Karpas-422 (cell line): ENCODE measurements at regions not wholly inside any gene's neighbourhood (a gene's known extent, or its start where the extent isn't known, plus 50 kb on each side); places are given as distances from the start of the nearest gene placed in this dataset. TPM values are rescaled to one million over a fixed set of nuclear protein-coding genes. Genes with fewer than 3 reads are reported as not detected.

ENCODE experiments used
- DNase-seq: peaks from one replicate; pipeline ENCODE4 v3.0.0-alpha.2; 2015
- H2AFZ ChIP-seq: fragments of 200-600 bp; sonication (generic); 2 replicates; pipeline ENCODE4 v1.6.1; 2014; ENCODE audit warnings: antibody characterized with exemption, low read length, mixed read lengths
- H3K27ac ChIP-seq: fragments of 200-600 bp; sonication (generic); 2 replicates; pipeline ENCODE4 v1.5.1; 2014; ENCODE audit warnings: mild to moderate bottlenecking, low read length, moderate library complexity
- H3K27me3 ChIP-seq: fragments of 200-600 bp; sonication (generic); 2 replicates; pipeline ENCODE4 v1.6.1; 2014; ENCODE audit warnings: low read length, mixed read lengths
- H3K36me3 ChIP-seq: fragments of 200-600 bp; sonication (generic); 2 replicates; pipeline ENCODE4 v1.6.1; 2014; ENCODE audit warnings: low read length, mixed read lengths; ENCODE audit not compliant: insufficient read depth
- H3K4me1 ChIP-seq: fragments of 200-600 bp; sonication (generic); 2 replicates; pipeline ENCODE4 v1.6.1; 2014; ENCODE audit warnings: mild to moderate bottlenecking, low read length, mixed read lengths
- H3K4me2 ChIP-seq: fragments of 200-600 bp; sonication (generic); 2 replicates; pipeline ENCODE4 v1.6.1; 2014; ENCODE audit warnings: low read length, low read depth, mild to moderate bottlenecking; ENCODE audit not compliant: poor library complexity, severe bottlenecking
- H3K4me3 ChIP-seq: fragments of 200-600 bp; sonication (generic); 2 replicates; pipeline ENCODE4 v1.5.1; 2014; ENCODE audit warnings: mild to moderate bottlenecking, antibody characterized with exemption, low read length, mixed read lengths
- H3K79me2 ChIP-seq: fragments of 200-600 bp; sonication (generic); 2 replicates; pipeline ENCODE4 v1.6.1; 2014; ENCODE audit warnings: mild to moderate bottlenecking, low read length, mixed read lengths
- H3K9ac ChIP-seq: fragments of 200-600 bp; sonication (generic); 2 replicates; pipeline ENCODE4 v1.6.0; 2014; ENCODE audit warnings: low read length
- H3K9me2 ChIP-seq: fragments of 200-600 bp; sonication (generic), shearing (Covaris generic); replicated peaks from 2 replicates; pipeline ENCODE4 v1.6.0; 2014; ENCODE audit warnings: mild to moderate bottlenecking, low read length, moderate library complexity; ENCODE audit not compliant: insufficient read depth
- H3K9me3 ChIP-seq: fragments of 300-700, 200-600 bp; sonication (generic); 2 replicates; pipeline ENCODE4 v1.6.1; 2014; ENCODE audit warnings: low read length, mixed read lengths
- H4K20me1 ChIP-seq: fragments of 200-600 bp; sonication (generic); 2 replicates; pipeline ENCODE4 v1.6.1; 2014; ENCODE audit warnings: mild to moderate bottlenecking, antibody characterized with exemption, low read length, low read depth; ENCODE audit not compliant: insufficient read depth
- small RNA-seq: library from RNA; depleted of rRNA; stranded (forward); fragments of <200 nt; gene quantifications from one replicate; pipeline ENCODE3, GENCODE V24; 2014

GRCh38 chr6:1551249-1551648 is 58.5 kb upstream of the FOXC1 start:
- H3K79me2 ChIP-seq = no peaks in the 10 kb centered on the region
- no peak overlapping the region for H3K4me3 ChIP-seq
- H4K20me1 ChIP-seq = no peaks in the 10 kb centered on the region
- H3K27me3 ChIP-seq = no peaks in the 10 kb centered on the region
- H2AFZ ChIP-seq = no peak overlapping the region
- H3K9me3 ChIP-seq = no peaks in the 10 kb centered on the region
- no peak overlapping the region for H3K27ac ChIP-seq
- no peak overlapping the region for H3K4me2 ChIP-seq
- no peaks in the 10 kb centered on the region for H3K9me2 ChIP-seq
- no peak for DNase-seq
- no peaks in the 10 kb centered on the region for H3K36me3 ChIP-seq
- no peaks in the 10 kb centered on the region for H3K4me1 ChIP-seq
- no peak overlapping the region for H3K9ac ChIP-seq

GRCh38 chr6:1552296-1552761 is 57.4 kb upstream of the FOXC1 start:
- H3K9ac ChIP-seq = no peak overlapping the region
- H3K27me3 ChIP-seq = no peaks in the 10 kb centered on the region
- no peaks in the 10 kb centered on the region for H3K79me2 ChIP-seq
- H3K9me3 ChIP-seq = no peaks in the 10 kb centered on the region
- no peaks in the 10 kb centered on the region for H4K20me1 ChIP-seq
- H3K4me1 ChIP-seq = no peaks in the 10 kb centered on the region
- H3K36me3 ChIP-seq = no peaks in the 10 kb centered on the region
- H2AFZ ChIP-seq = no peak overlapping the region
- H3K4me2 ChIP-seq = no peak overlapping the region
- DNase-seq = peak; percentile 72
- H3K4me3 ChIP-seq = no peak overlapping the region
- no peak overlapping the region for H3K27ac ChIP-seq
- H3K9me2 ChIP-seq = no peaks in the 10 kb centered on the region

GRCh38 chr6:1553562-1554083 is 56.1 kb upstream of the FOXC1 start:
- no peak overlapping the region for H3K9ac ChIP-seq
- no peaks in the 10 kb centered on the region for H3K79me2 ChIP-seq
- no peak overlapping the region for H2AFZ ChIP-seq
- H3K9me3 ChIP-seq = no peaks in the 10 kb centered on the region
- no peaks in the 10 kb centered on the region for H3K27me3 ChIP-seq
- H3K4me1 ChIP-seq = no peaks in the 10 kb centered on the region
- H3K4me3 ChIP-seq = no peak overlapping the region
- no peaks in the 10 kb centered on the region for H3K9me2 ChIP-seq
- H3K27ac ChIP-seq = no peak overlapping the region
- DNase-seq = no peak
- H4K20me1 ChIP-seq = no peaks in the 10 kb centered on the region
- no peaks in the 10 kb centered on the region for H3K36me3 ChIP-seq
- no peak overlapping the region for H3K4me2 ChIP-seq

GRCh38 chr6:1554141-1554475 is 55.6 kb upstream of the FOXC1 start:
- H3K9me2 ChIP-seq = no peaks in the 10 kb centered on the region
- H3K9me3 ChIP-seq = no peaks in the 10 kb centered on the region
- no peak overlapping the region for H3K27ac ChIP-seq
- H3K36me3 ChIP-seq = no peaks in the 10 kb centered on the region
- no peak overlapping the region for H3K4me2 ChIP-seq
- no peaks in the 10 kb centered on the region for H3K4me1 ChIP-seq
- H3K4me3 ChIP-seq = no peak overlapping the region
- H3K79me2 ChIP-seq = no peaks in the 10 kb centered on the region
- DNase-seq = no peak
- no peak overlapping the region for H2AFZ ChIP-seq
- no peaks in the 10 kb centered on the region for H4K20me1 ChIP-seq
- H3K27me3 ChIP-seq = no peaks in the 10 kb centered on the region
- no peak overlapping the region for H3K9ac ChIP-seq

- H3K4me2 ChIP-seq = no peak overlapping the region
- H3K4me3 ChIP-seq = no peak overlapping the region
- no peaks in the 10 kb centered on the region for H3K79me2 ChIP-seq
- no peaks in the 10 kb centered on the region for H4K20me1 ChIP-seq
- H3K9me3 ChIP-seq = no peaks in the 10 kb centered on the region
- no peak overlapping the region for H2AFZ ChIP-seq
- H3K4me1 ChIP-seq = no peaks in the 10 kb centered on the region
- H3K9ac ChIP-seq = no peak overlapping the region
- H3K27me3 ChIP-seq = no peaks in the 10 kb centered on the region
- no peaks in the 10 kb centered on the region for H3K9me2 ChIP-seq
- no peak for DNase-seq
- no peaks in the 10 kb centered on the region for H3K36me3 ChIP-seq
- no peak overlapping the region for H3K27ac ChIP-seq
Observed at GRCh38 chr6:1554476-1555310, 55.0 kb upstream of the FOXC1 start.

- Histone ChIP-seq H3K27ac (no peak overlapping the region), H2AFZ (no peak overlapping the region), H3K27me3 (no peaks in the 10 kb centered on the region), H3K79me2 (no peaks in the 10 kb centered on the region), H3K4me1 (no peaks in the 10 kb centered on the region), H4K20me1 (no peaks in the 10 kb centered on the region), H3K4me2 (no peak overlapping the region), H3K36me3 (no peaks in the 10 kb centered on the region), H3K9me3 (no peaks in the 10 kb centered on the region), H3K4me3 (no peak overlapping the region), H3K9ac (no peak overlapping the region), H3K9me2 (no peaks in the 10 kb centered on the region)
- DNase-seq = no peak
Observed at GRCh38 chr6:1558388-1558787, 51.3 kb upstream of the FOXC1 start.

Small RNA genes in the stretch of these regions (small RNA-seq; reads per million reads assigned to genes)
- not detected for gene RN7SL352P
